ENCODE measurements at regions not wholly inside any gene's neighbourhood (a gene's known extent, or its start where the extent isn't known, plus 50 kb on each side); places are given as distances from the start of the nearest gene placed in this dataset.
"Not testable (repeated sequence)": the region's sequence is repeated elsewhere in the genome, so short reads cannot be mapped to it uniquely, and the experiment has no call there.

- no peak for DNase-seq (ENCODE audit: low spot score)
These were observed 163.6 kb upstream of the NDN start for GRCh38 chr15:23850666-23851065.

GRCh38 chr15:23851921-23852320, 164.8 kb upstream of the NDN start:
- no peak for DNase-seq (ENCODE audit: low spot score)

- DNase-seq (ENCODE audit: low spot score), result no peak
These were observed 166.2 kb upstream of the NDN start for GRCh38 chr15:23853286-23853685.

DNA sequence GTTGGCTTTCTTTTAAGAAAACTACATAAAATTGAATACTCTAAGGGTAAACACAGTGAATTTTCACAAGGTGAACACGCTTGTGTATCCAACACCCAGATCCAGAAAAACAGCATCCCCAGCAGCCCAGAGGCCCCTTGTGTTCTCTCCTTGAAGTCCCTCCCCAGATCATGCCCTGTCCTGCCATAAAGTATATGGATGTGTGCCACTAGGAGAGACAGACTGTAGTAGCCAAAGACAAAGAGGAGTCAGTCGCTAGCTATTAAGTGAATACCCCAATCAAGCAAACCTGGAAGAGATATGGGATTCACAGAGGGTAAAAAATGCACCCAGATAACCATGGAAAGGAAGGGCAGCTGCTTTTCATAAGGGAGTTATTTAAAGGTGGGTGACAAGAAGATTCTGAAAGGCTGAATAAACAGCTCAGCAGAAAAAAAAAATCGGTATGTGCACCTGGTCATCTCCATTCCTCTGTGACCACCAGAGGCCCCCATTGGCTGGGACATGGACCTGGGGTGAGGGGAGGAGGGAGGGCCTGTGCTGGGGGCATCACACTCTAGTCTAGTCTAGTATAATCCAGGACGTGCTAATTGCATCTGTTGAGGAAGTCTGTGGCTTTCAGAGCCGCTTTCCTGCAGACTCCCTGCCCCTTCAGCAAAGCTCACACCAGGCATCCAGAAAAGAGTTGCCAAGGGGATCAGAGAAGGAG, 167.3 kb upstream of the NDN start:
- DNase-seq (ENCODE audit: low spot score), result no peak

- no peak for DNase-seq (ENCODE audit: low spot score)
These were observed 168.0 kb upstream of the NDN start for GRCh38 chr15:23854912-23855659.

GRCh38 chr15:23855947-23856346, 168.8 kb upstream of the NDN start:
- DNase-seq (ENCODE audit: low spot score), result no peak

DNA sequence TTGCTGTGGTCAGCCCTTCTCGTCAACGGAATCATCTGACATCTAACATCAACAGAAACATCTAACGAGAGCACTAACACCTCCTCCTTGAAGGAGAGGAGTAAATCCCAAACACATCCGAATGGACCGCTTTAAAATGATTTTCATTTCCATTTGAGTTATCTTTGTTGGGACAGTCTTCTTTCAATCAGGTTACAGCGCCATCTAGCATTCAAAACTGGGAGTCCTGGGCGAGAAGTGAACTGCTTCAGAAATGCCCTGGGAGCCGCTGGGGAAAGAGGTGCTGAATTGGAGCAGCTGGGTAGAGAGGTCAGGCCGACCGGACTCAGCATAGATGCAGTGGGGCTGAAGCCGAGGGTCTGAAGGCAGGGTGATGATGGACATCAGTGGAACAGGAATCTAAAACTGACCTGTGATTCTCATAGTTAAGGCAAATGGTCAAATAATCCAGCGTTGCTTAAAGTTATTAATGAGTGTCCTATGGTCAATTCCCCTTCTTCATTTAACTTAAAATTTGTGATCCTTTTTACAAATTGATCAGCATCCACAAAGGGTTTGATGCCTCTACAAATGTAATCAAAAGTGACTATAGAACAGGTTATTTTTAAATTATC, 170.0 kb upstream of the NDN start:
- peak; percentile 33 for DNase-seq (ENCODE audit: low spot score)

DNA sequence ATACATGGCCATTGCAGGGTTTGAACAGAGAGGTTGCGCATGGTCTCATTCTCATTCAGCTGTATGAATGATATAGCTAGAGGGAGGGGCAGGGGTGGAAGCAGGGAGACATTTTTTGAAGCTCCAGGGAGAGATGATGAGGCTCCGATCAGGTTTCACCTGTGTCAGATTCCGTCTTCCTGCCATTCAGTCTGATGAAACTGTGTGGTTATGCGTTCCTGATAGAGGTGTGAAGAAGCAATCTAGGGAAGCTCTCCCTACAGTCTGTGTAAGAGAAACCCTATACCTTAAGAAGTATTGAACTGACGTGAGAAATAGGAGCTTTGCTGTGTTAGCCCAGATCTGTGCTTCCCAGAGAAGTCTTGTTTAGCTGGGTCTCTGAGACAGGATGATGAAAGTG, 171.9 kb upstream of the NDN start:
- DNase-seq (ENCODE audit: low spot score), result no peak

DNA sequence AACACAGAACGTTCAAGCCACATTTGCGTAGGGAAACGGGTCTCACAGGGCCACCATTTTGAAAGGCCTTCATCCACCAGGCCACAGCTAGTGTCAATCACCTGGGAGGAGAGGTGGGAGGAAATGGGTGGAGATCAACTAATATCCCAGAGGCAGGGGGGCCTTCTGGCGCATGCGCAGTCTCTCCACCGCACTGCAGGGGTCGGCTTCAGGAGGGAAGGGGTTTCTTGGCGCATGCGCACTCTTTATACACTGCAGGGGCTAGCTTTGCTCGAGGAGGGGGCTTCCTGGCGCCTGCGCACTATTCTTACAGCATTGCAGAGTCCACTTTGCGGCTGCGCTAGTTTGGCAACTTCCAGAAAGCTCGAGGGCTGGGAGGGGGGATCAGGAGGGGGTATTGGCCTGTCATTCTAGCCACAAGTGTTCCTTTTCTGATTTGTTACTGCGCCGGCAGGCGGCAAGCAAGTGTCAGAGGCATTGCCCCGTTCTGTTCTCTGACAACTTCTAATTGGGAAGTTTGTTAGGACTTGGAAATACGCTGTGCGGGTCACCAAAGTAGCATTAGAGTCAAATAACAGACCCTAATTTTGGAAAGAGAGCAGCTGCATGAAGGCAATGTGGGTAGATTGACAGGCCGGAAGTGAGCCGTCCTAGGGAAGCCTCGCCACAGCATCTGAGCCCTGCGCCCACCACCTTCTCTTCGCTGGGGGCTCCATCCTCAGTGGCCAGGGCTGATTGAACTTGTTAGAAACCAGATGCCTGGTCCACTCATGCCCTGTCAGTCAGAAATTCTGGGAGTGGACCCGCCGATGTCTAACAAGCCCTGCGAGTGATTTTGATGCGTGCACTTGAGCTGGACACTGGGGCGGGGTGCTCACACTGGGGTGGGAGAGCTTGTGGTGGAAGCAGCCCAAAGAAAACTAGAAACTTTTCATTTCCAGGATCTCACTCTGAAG, 173.5 kb upstream of the NDN start:
- no peak for DNase-seq (ENCODE audit: low spot score)

GRCh38 chr15:23866832-23867231, 179.7 kb upstream of the NDN start:
- no peak for DNase-seq (ENCODE audit: low spot score)

DNA sequence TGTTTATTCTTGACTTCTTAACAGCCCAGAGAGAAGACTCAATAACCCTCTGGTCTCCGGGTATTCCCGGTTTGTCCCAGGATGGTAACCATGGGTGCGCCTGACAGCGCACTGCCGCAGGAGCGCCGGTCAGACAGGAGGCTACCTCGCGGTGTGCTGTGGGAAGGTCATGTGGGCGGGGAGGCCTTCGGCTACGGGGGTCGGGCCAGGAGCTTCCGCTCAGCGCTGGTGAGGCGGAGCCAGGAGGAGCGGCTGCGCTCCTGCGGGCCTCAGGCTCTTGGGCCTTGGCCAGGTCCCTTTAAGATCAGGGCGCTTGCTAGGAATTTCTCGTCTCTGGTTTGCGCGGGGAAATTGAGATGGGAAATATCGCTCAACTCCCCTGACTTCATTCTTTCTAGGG, 182.3 kb upstream of the NDN start:
- peak; percentile 17 for DNase-seq (ENCODE audit: low spot score)

- DNase-seq (ENCODE audit: low spot score), result not testable (repeated sequence)
These were observed 186.5 kb upstream of the NDN start for GRCh38 chr15:23873613-23874012.

GRCh38 chr15:23877502-23878412, 190.7 kb upstream of the NDN start:
- peak; percentile 48 for DNase-seq (ENCODE audit: low spot score)

GRCh38 chr15:23881291-23881690, 194.2 kb upstream of the NDN start:
- no peak for DNase-seq (ENCODE audit: low spot score)

- no peak for DNase-seq (ENCODE audit: low spot score)
These were observed 203.1 kb upstream of the NDN start for GRCh38 chr15:23890218-23890617.

- no peak for DNase-seq (ENCODE audit: low spot score)
These were observed 210.0 kb upstream of the NDN start for GRCh38 chr15:23897091-23897490.

- DNase-seq (ENCODE audit: low spot score), result no peak
These were observed 210.4 kb upstream of the NDN start for GRCh38 chr15:23897531-23897930.

DNA sequence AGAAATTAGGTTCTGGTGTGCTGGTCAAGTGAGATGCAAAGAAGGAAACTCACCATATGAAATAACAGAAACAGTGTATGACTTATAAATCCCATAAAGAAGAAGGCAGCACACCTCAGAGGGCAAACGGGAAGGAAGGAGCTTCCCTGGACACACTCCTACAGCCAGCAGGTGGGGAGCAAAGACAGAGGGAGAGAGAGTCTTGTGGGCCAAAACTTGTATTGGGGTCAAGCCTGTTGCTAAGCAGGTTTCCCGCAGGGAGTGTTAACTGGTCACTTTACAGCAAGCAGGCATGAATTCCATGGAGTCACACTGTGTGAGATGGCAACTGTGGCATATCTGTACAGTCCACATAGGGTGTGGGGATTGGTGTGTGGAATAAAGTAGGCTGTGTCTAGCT, 222.9 kb upstream of the NDN start:
- DNase-seq (ENCODE audit: low spot score), result no peak

DNA sequence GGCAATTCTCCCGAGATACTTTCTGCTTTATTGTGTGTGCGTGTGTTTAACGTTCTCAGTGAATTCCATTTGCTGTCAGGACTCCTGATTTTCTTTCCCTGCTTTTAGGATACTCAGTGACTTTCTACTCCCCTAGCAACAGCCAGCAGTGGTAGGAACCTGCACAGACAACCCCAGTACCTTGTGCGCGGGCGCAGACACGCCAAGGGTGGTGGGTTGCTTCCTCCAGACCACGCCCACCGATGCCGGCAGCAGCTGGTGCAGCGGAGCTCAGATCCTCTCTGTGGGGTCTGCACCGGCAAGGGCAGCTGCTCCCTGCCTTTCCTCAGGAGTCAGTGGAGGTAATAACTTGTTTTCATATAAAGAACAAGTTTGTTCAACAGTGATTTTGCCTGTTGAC, 225.1 kb upstream of the NDN start:
- DNase-seq (ENCODE audit: low spot score), result no peak

DNA sequence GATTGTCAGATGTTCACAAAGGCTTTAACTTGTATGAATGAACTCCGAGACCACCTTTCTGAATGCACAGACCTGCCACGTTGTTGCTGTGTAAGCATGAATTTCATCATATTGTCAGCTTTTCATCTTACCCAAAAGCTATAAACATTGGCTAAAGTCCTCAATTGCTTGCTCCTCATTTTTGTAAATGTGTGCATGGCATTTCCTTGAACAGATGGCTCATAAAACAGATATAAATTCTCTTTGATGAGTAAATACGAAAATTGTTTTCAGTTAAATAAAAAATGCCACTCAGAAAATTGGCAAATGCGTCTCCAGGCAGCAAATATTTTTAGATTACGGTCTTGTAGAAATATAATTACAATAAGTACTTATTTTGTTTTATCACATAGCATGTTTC, 226.0 kb upstream of the NDN start:
- no peak for DNase-seq (ENCODE audit: low spot score)

GRCh38 chr15:23913635-23914034, 226.5 kb upstream of the NDN start:
- no peak for DNase-seq (ENCODE audit: low spot score)
